G401 (cell line): ENCODE measurements at regions not wholly inside any gene's neighbourhood (a gene's known extent, or its start where the extent isn't known, plus 50 kb on each side); places are given as distances from the start of the nearest gene placed in this dataset.
A peak's percentile ranks its signal among the peaks of the same experiment; 100 is the strongest.

ENCODE experiments used
- DNase-seq: peaks from one replicate; pipeline ENCODE4 v3.0.0-alpha.2; 2015; ENCODE audit warnings: low spot score
- in situ Hi-C: cut with HindIII; loops from 2 replicates; pipeline ENCODE4 v1.10.0; 2016; ENCODE audit warnings: low sequenced_read_pairs, mixed read lengths

DNA sequence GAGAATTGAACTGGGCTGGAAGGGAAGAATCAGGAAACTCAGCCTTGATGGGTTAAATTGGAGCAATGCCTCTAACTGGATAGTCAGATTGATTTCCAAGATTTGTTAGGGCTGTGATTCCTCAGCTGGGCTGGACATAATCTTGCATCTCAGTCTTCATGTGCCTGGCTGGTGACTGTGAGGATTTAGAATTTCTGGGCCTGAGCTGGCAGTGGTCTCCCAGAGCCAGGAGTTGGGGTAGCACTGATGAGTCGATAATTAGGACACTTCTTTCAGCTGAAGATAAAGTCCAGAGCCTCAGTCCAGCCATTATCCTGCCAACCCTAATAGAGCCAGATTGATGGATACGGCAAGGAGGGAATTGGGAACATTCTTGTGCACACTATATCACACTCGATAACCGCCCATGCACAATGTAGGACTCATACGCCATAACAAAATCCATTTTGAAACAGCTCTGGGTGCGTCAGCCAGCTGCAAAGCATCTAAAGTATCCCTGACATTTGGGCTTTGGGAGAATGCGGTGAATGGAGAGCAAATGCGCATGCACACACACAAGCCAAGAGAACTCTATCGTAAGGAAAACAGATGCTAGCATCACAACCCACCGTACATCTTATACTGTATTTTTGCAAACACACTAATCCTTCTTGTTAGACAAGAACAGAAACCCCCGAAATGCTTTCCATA lies 405.1 kb upstream of the KLF4 start:
- DNase-seq = no peak
- in situ Hi-C loops = no loop called here

DNA sequence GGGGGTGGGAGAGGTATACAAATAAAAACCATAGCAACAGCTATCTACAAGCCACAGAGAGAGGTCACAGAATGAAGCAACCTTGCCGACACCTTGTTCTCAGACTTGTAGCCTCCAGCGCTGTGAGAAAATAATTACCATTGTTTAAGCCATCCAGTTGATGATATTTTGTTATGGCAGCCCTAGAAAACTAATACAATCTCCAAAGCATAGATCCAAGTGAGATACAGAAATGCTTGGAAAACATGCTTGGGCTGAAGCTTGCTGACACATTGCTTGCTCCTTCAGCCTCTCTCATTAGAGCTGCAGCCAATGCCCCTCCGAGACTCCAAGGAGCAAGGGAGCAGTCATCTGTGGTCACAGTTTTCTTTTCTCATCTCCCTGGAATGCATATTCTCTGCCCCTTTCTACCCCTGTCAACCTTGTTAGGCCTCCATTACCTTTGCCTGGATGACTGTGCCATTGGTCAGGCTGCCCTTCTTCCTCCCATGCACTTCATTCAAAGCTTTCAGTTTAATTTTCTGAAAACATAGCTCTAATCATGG lies 401.4 kb upstream of the KLF4 start:
- in situ Hi-C loops = no loop called here

DNA sequence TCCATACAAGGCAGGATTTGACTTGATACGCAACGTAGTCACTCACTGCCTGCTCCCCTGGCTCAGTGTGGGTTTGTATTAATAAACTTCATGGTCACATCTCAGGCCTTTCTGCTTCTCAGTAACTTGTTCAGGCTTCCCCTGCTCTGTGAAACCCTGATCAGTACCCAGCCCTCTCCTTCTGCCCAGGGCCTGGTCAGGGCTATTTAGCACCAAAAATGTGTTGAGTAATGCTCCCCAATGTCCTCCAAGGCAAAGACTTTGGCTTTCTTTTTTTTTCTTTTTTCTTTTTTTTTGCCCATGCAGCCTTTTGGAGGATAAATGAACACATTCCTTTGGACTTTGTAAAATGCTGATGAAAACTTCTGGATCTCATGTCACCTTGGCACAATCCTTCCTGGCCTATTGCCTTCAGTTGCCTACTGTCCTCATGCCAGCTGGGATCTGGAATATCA lies 399.2 kb upstream of the KLF4 start:
- no peak for DNase-seq
- in situ Hi-C loops = no loop called here

More for the DNA sequence above, 401.4 kb upstream of the KLF4 start:
- DNase-seq = no peak

DNA sequence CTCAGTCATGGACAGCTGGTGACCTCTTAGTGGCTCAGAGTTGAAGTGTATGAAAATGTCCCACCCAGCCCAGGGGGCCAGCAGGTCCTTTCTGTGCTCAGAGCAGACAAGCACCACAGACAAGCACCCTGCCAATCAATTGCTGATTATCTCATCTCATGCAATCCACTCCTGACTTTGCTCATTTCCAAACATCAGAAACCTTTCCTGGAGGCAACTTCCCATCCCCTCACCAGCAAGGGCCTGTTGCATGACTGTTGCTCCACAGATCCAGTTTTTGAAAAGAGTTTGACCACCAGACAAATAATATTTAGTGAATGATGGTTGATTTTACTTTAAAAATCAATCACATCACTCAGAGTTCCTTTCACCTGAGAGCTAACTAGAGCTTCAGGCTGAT lies 397.3 kb upstream of the KLF4 start:
- DNase-seq = no peak
- in situ Hi-C loops = no loop called here

DNA sequence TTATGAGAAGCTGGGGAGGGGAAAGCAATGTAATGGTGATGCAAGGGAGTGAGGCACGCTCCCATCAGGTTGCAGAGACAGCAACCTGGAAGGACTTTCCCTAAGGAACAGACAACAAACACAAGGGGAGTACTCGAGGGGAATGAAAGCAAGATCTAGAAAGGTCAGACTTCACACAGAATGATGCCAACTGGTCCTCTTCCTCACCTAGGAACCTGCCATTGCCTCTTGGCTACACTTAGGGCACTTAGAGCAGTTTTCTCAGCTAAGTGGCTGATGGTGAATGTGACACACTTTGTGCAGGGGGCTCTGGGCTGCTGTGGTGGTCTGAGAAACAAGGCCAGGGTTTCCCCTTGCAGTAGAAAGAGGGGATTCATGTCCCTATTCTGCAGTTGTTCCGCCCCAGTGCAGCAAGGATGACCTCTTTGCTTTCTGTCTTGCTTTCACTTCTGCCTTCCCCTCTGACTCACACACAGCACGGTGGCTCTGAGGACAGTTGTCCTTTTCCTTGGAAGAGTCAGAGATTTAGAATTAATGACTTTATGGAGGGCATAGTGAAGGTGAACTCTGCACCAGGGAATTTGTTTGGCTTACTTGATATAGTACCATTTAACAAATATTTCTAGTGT lies 394.0 kb upstream of the KLF4 start:
- in situ Hi-C loops = no loop called here
- DNase-seq = no peak

DNA sequence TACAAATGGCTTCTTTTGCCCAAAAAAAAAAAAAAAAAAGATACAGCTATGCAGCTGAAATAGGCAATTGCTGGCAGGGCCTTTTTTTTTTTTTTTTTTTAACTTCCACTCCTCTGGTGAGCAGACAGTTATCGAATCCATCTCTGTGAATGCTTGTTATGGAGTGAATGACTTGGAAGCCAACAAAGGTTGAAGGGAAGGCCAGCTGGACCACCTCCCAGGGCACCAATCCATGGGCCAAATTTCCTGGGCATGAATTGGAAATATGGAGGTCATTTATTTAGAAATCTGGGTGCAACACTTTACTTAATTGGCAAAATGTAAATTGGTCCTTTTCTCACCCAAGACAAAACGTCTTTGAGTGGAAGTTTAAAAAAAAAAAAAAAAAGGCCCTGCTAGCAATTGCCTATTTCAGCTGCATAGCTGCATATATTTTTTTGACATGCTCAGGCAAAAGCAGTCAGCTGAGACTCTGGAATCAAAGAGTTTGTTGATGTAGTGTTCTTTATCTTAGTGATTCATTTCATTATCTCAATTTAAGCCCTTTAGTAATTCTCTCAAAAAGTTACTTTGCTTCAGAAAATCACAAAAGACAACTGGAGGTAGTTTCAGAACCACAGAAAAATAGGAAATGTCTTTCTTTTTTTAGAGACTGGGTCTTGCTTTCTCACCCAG lies 392.2 kb upstream of the KLF4 start:
- in situ Hi-C loops = no loop called here
- peak; percentile 26 for DNase-seq

DNA sequence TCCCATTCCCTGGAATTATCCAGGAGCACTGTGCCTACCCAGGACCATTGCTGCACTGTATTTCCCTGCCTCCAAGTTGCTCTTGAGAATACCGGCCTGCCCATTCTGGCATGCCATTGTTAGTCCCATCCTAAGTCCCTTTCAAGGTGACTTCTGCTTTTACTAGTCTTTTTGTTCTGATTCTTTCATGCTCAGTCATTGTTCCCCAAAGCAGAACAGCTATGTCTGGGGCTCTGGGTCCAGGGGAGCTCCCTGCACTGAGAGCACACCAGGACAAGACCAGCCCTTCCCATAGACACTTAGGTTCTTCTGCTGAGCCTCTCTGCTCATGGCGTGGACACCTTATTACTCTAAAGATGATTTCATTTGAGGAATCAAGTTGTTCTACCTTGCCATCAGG lies 388.9 kb upstream of the KLF4 start:
- DNase-seq = no peak
- in situ Hi-C loops = no loop called here

DNA sequence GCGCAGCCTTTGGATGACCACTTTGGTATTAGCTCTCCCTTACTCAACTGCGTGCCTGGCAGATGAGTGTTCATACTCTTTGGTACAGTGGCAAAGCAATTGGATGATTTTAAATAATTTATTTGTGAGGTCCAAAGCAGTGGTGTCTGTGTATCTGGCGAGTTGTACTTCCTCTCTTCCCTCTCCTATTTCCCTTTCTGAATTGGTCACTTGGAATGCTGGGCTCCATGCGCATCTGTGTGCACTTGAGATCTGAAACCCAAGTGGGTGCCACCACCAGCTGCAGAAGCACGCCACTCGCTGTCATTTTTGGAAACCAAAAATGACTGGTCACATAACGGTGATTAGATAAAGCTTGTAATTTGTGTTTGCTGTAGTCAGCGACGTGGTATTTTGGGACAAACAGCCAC lies 386.0 kb upstream of the KLF4 start:
- in situ Hi-C loops = no loop called here
- DNase-seq = no peak

DNA sequence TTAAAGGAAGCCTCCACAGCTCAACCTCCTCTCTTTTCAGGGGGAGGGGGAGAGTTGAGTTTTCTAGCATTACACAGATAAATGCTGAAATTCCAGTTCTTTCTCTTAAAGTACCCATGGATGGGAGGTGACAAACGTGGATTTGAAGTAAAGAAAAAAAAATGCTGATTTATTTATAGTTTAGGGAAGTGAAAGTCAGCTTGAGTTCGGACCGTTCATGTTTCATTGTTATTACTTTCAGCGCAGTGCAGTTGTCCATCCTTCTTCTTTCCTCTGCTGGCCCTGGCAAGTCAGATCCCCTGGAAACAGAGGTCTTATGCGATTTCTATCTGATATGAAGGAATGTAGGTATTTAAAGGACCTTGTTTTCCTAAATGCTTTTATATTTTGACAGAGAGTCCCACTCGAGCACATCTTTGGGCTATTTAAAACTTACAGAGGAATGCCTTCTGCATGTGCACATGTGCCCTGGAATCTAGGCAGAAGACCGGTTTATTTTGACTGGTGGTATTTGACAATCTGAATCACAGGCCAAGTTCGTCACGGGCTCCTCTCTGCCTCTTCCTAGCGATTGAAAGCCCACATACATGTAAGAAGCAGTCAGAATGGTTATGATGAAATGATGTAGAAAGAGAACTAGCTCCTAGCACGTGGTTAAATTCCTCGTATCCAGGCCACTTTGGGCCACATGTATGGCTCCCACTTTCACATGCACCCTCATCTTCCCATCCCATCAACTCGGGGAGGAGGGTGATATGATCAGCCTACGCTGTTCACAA lies 385.2 kb upstream of the KLF4 start:
- DNase-seq = no peak

DNA sequence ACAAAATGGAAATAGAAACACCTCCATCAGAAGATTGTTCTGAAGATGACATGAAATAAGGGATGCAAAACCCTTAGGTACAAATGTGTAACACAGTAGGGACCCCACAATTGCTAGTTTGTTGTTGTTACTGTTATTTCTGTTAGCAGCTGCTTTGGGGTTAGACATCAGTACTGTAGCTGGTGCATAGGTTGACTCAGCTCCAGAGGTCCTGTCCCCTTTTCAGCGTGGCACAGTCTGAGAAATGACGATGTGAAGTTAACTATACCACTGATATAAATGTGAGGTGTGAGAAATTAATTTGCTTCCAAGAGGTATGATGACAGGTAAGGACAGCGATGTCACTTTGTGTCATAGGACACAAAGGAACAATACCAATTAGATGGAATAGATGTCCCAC lies 384.6 kb upstream of the KLF4 start:
- in situ Hi-C loops = no loop called here
- no peak for DNase-seq

More for the DNA sequence above, 385.2 kb upstream of the KLF4 start:
- in situ Hi-C loops = no loop called here

DNA sequence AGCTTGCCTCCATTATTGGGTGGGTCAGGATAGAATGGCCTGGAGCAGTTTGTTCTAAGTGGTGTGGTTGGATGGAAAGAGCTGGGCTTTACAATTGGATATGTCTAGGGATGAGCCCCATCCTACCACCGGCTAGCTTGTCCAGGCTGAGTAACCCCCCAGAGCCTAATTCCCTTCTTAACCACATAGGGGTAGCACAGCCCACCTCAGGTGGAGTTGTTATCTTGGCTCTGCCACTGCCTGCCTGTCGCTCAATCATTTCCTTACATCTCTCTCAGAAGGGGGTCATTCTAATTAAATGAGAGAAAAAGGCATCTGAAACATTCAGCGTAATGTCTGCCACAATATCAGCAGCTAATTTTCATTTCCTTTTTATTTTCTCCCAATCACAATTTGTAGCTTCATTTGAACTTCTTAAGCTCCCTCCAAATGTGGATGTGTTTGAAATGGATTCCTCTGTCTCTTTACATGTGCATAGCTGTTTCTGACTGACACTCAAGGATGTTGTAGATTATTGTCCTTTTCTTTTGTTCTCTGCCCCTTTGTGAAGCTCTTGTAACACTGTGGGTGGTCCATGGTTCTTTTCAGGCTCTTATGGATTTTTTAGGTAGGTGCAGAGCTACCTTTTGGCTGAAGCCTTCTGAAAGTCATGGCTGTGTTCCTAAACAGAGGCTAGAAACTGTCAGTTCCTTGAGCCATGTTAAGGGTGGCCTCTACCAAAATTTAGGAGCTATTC lies 383.1 kb upstream of the KLF4 start:
- in situ Hi-C loops = no loop called here

DNA sequence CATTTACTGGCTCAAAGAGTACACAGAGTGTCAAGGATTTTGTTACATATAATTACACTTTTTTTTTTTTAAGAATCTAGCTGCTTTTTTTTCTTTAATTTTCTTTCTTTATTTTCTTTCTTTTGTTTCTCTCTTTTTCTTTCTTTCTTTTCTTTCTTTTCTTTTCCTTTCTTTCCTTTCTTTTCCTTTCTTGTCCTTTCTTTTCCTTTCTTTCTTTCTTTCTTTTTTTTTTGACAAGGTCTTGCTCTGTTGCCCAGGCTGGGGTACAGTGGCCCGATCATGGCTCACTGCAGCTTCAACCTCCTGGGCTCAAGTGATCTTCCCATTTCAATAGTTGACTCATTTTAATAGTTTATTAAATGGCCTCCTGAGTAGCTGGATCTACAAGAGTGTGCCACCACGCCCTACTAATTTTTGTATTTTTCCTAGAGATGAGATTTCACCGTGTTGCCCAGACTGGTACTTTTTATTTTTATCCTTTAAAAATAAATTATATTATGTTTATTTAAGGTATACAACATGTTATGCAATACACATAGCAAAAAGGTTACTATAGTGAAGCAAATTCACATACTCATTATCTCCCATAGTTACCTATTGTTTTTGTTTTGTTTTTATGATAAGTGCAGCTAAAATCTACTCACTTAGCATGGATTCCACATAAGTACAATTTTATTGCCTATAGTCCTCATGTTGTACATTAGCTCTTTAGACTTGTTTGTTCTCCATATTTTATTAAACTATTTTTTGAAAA lies 381.5 kb upstream of the KLF4 start:
- in situ Hi-C loops = no loop called here

More for the DNA sequence above, 383.1 kb upstream of the KLF4 start:
- DNase-seq = no peak

DNA sequence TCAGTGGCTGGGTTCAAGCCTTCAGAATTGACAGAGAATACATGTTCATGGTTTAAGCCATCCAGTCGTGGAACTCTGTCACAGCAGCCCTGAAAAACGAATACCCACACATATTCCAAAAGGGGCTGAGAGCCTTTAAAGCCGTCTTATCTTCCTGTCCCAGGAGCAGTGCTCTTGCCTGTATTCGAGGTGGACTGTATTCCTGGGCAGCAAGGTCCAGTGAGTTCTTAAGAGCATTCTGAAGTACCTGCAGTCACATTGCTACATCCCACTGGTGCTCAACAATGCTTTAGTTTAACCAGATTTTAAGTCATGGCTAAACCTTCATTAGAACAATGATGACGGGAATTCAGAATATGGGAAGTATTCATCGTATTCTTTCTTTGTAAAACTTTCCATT lies 380.7 kb upstream of the KLF4 start:
- in situ Hi-C loops = no loop called here
- DNase-seq = no peak

More for the DNA sequence above, 381.5 kb upstream of the KLF4 start:
- DNase-seq = no peak

DNA sequence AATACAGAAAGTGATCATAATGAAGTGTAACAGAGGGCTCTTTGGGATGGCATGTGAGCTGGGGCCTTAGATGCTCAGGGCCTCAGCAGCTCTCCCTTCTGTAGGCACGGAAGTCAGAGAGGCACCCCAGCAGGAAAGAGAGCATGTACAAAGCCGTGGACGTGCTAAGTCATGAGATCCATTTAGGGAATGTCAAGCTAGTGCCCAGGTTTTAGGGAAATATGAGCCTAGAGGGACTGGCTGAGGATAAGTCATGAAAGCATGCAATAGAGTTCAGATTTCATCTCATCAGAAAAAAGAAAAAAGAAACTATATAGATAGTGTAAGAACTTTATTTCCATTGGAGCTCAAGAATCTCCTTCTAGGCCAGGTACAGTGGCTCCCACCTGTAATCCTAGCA lies 379.5 kb upstream of the KLF4 start:
- in situ Hi-C loops = no loop called here
- DNase-seq = no peak

DNA sequence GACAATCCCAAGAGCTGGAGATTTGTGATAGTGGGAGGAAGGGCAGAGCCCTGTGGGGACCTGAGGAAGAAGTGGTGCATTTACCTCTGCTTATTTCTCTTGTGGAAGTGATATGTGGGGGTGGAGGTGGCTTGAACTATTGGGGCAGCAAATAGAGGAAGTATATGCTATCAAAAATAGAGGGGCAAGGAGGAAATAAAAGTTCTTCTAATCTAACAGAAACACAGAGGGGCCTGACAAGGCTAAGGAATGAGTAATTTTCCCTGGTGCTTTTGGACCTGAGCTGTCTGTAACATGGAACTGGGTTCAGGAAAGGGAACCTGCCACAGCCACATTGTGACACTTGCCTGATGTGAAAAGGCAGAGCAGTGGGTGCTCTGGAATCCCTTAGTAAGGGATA lies 378.6 kb upstream of the KLF4 start:
- in situ Hi-C loops = no loop called here

DNA sequence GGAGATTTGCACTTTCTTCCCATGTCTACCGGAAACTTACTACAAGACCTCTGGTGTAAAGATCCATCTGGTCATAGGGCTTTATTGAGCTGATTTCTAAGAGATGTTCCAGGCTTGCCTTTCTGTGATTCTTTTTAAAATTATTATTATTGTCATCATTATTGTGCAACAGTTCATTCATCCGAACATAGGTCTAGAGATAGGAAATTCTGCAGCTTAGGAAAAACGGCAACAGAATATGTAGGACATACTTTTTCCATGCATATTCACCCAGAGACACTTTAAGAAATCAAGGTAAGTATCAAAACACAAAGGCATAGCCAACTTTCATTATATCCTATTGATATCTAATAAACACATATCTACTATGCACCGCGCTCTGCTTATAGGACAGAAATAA lies 378.2 kb upstream of the KLF4 start:
- DNase-seq = no peak
- in situ Hi-C loops = no loop called here

More for the DNA sequence above, 378.6 kb upstream of the KLF4 start:
- DNase-seq = no peak

DNA sequence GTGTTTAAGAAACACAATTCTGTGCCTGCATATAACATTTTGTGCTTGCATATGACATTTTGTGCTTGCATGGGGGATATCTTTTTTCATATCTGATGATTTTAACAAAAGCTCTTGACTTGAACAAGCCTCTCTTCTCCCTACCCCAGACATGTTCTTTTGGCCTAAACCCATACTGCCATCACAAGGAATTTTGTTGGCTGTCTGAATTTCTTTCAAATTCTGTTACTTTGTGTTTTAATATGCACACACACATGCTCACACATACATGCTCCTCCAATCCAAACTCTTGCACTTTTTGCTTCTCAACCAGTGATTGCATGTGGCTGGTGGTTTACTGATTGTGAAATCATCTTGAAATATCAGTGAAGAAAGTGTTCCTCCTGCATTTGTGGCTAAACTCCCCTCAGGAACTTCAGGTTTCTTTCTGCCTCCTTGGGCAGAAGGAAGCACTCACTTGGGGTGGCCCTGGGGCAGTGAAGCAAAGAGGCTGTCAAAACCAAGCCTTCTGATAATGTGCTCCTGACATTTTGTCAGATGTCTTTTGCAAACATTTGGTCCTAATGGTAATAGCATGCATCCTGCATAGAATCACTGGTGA lies 377.2 kb upstream of the KLF4 start:
- no peak for DNase-seq
- in situ Hi-C loops = no loop called here

DNA sequence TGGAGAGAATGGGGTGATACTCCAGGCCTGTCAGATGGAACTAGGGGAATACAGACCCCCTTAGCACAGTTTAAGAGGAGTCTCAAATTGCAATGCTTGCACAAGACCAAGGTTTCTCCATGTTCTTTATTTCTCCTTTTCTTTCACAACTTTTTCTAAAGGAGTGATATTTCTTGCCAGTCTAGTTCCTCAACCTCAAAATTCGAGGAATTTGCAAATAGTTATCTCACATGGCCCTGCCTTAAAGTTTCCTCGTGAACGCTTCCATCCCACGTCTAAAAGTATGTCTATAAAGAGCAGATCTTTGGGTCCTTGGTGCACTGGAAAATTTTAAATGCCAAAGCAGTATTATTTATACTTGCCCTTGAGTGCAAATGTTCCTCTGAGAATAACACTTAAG lies 373.8 kb upstream of the KLF4 start:
- no peak for DNase-seq
- in situ Hi-C loops = no loop called here
